SK-N-MC (cell line): ENCODE measurements at regions not wholly inside any gene's neighbourhood (a gene's known extent, or its start where the extent isn't known, plus 50 kb on each side); places are given as distances from the start of the nearest gene placed in this dataset.

Experiments
- EZH2 ChIP-seq: fragments of 200-600 bp; sonication (generic); IDR thresholded peaks from one replicate; pipeline ENCODE4 v1.6.1; 2017; ENCODE audit warnings: antibody characterized with exemption
- FOXP2 ChIP-seq: optimal IDR thresholded peaks from 2 replicates; pipeline ENCODE3; 2011; ENCODE audit warnings: mild to moderate bottlenecking, moderate library complexity; ENCODE audit not compliant: insufficient read depth; ENCODE audit errors: extremely low read length, control extremely low read depth
- POLR2AphosphoS5 ChIP-seq: IDR thresholded peaks from 2 replicates; pipeline ENCODE4 v1.6.1; 2012; ENCODE audit warnings: mild to moderate bottlenecking, low read depth, low read length, borderline replicate concordance

DNA sequence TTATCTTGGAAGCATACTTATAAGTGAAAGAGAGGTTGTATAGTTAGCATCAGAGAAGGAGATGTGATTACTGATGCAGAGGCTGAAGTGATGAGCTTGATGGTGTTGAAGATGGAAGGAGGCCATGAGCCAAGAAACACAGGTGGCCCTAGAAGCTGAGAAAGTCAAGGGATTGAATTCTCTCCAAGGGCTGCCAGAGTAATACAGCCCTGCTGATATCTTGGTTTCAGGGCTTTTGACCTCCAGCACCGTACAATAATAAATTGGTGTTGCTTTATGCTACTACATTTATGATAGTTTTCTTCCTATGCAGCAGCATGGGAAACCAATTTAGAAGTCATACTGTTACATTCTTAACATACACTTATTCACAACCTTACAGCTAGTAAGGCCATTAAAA, 1133.3 kb downstream of the AACS start:
- TF ChIP-seq POLR2AphosphoS5 (no peak), EZH2 (no peak), FOXP2 (no peak)
